ENCODE measurements at regions not wholly inside any gene's neighbourhood (a gene's known extent, or its start where the extent isn't known, plus 50 kb on each side); places are given as distances from the start of the nearest gene placed in this dataset.

- TF ChIP-seq CTCF (IDR thresholded peaks at IDR 0.05; ENCODE audit: borderline replicate concordance, extremely low read depth, low read length, poor library complexity, severe bottlenecking) (no peak), EZH2 (IDR thresholded peaks at IDR 0.05; ENCODE audit: borderline replicate concordance, low read depth, low read length, severe bottlenecking) (no peak)
Measured at GRCh38 chr6:26235302-26235670, 129.7 kb upstream of the BTN3A2 start.
